Calu3 (cell line): ENCODE measurements at regions not wholly inside any gene's neighbourhood (a gene's known extent, or its start where the extent isn't known, plus 50 kb on each side); places are given as distances from the start of the nearest gene placed in this dataset.
"Not testable (repeated sequence)": the region's sequence is repeated elsewhere in the genome, so short reads cannot be mapped to it uniquely, and the experiment has no call there.

Experiments
- BruUV-seq: library from RNA; stranded (reverse); fragments of 400-500 nt; replicated peaks from 2 replicates; lab custom pipeline; 2021; lab: Mats Ljungman, UMichigan
- CTCF ChIA-PET: fragments of 300-600 bp; sonication (Branson Sonifier 250); formaldehyde crosslinking; loops from one replicate; lab custom pipeline; 2022; ENCODE audit warnings: antibody characterized with exemption; lab: Charles Lee
- DNase-seq: peaks from one replicate; pipeline ENCODE4 v3.0.0; 2022
- H3K27ac Mint-ChIP-seq: one replicate; pipeline ENCODE4 v1.8.0; 2022; ENCODE audit warnings: mixed read lengths; ENCODE audit not compliant: unreplicated experiment
- H3K27me3 Mint-ChIP-seq: one replicate; pipeline ENCODE4 v1.8.0; 2022; ENCODE audit warnings: mixed read lengths; ENCODE audit not compliant: unreplicated experiment
- H3K36me3 Mint-ChIP-seq: one replicate; pipeline ENCODE4 v1.8.0; 2022; ENCODE audit warnings: mild to moderate bottlenecking, moderate library complexity, mixed read lengths; ENCODE audit not compliant: insufficient read depth, unreplicated experiment
- H3K4me1 Mint-ChIP-seq: one replicate; pipeline ENCODE4 v1.8.0; 2022; ENCODE audit warnings: mild to moderate bottlenecking, low read depth, mixed read lengths; ENCODE audit not compliant: unreplicated experiment
- H3K4me3 Mint-ChIP-seq: one replicate; pipeline ENCODE4 v1.8.0; 2022; ENCODE audit warnings: mild to moderate bottlenecking, low read depth, moderate library complexity, mixed read lengths; ENCODE audit not compliant: unreplicated experiment
- H3K9me3 Mint-ChIP-seq: one replicate; pipeline ENCODE4 v1.8.0; 2022; ENCODE audit warnings: low read depth, mixed read lengths; ENCODE audit not compliant: unreplicated experiment
- CTCF ChIP-seq: fragments of 200-600 bp; IDR thresholded peaks from one replicate; pipeline ENCODE4 v1.8.0; 2022; ENCODE audit warnings: antibody characterized with exemption; ENCODE audit not compliant: unreplicated experiment
- intact Hi-C: fragments of 100-400 bp; cut with micrococcal nuclease; formaldehyde crosslinking; loops from one replicate; pipeline ENCODE4 v1.10.0; 2022; ENCODE audit not compliant: unreplicated experiment

GRCh38 chr6:55101157-55101556 is 73.2 kb upstream of the HCRTR2 start:
- no TSS peak for BruUV-seq
- TF ChIP-seq CTCF = no peak
- Mint-ChIP-seq H3K36me3 (no peaks in the 10 kb centered on the region), H3K4me3 (no peak overlapping the region), H3K27ac (no peak overlapping the region), H3K27me3 (no peaks in the 10 kb centered on the region), H3K9me3 (no peaks in the 10 kb centered on the region), H3K4me1 (no peaks in the 10 kb centered on the region)
- CTCF ChIA-PET = no interaction called here
- DNase-seq = no peak
- intact Hi-C loops = no loop called here

GRCh38 chr6:55108134-55109130 is 65.9 kb upstream of the HCRTR2 start:
- Mint-ChIP-seq H3K27me3 (no peaks in the 10 kb centered on the region), H3K4me1 (no peaks in the 10 kb centered on the region), H3K27ac (no peak overlapping the region), H3K9me3 (no peaks in the 10 kb centered on the region), H3K4me3 (no peak overlapping the region), H3K36me3 (no peaks in the 10 kb centered on the region)
- TF ChIP-seq CTCF = no peak
- DNase-seq = no peak
- no TSS peak for BruUV-seq
- intact Hi-C loops = no loop called here
- CTCF ChIA-PET = no interaction called here

GRCh38 chr6:55117267-55117666 is 57.0 kb upstream of the HCRTR2 start:
- DNase-seq = no peak
- CTCF ChIA-PET = no interaction called here
- Mint-ChIP-seq H3K27ac (no peak overlapping the region), H3K9me3 (peaks cover 2% of the 10 kb centered on the region), H3K36me3 (no peaks in the 10 kb centered on the region), H3K4me1 (no peaks in the 10 kb centered on the region), H3K4me3 (no peak overlapping the region), H3K27me3 (no peaks in the 10 kb centered on the region)
- no peak for TF ChIP-seq CTCF
- no TSS peak for BruUV-seq
- intact Hi-C loops = no loop called here

- CTCF ChIA-PET, H3K27me3 Mint-ChIP-seq, intact Hi-C loops, BruUV-seq, DNase-seq, H3K36me3 Mint-ChIP-seq, H3K27ac Mint-ChIP-seq, H3K4me1 Mint-ChIP-seq, H3K4me3 Mint-ChIP-seq: not testable (repeated sequence)
- peaks cover 10% of the 10 kb centered on the region for H3K9me3 Mint-ChIP-seq
Measured at GRCh38 chr6:55124241-55124640, 50.1 kb upstream of the HCRTR2 start.
